ENCODE measurements at regions not wholly inside any gene's neighbourhood (a gene's known extent, or its start where the extent isn't known, plus 50 kb on each side); places are given as distances from the start of the nearest gene placed in this dataset.
A peak's percentile ranks its signal among the peaks of the same experiment; 100 is the strongest.

- DNase-seq = no peak
- Histone ChIP-seq H3K36me3 (no peaks in the 10 kb centered on the region), H3K27ac (no peak overlapping the region), H3K9me3 (no peaks in the 10 kb centered on the region), H3K4me3 (replicated peaks in 1 of 3) (no peak overlapping the region), H3K4me1 (no peaks in the 10 kb centered on the region), H3K27me3 (no peaks in the 10 kb centered on the region)
- WGBS, 2 donors = 86 to 89% methylated on average over 14 to 15 of the region's 15 CpGs
- TF ChIP-seq CTCF (IDR thresholded peaks at IDR 0.05) (no peak), POLR2A (IDR thresholded peaks at IDR 0.05) (no peak)
- intact Hi-C loops (cut with DNase I) = no loop called here
These were observed 72.7 kb downstream of the IER5 start for GRCh38 chr1:181160998-181161870.

GRCh38 chr1:181163662-181164061 lies 75.2 kb downstream of the IER5 start:
- no peaks in the 10 kb centered on the region for H3K9me3 ChIP-seq
- H3K4me1 ChIP-seq = no peaks in the 10 kb centered on the region
- no peak overlapping the region for H3K27ac ChIP-seq
- TF ChIP-seq CTCF (IDR thresholded peaks at IDR 0.05) = no peak
- no peak for TF ChIP-seq POLR2A (IDR thresholded peaks at IDR 0.05)
- no peaks in the 10 kb centered on the region for H3K27me3 ChIP-seq
- no peak overlapping the region for H3K4me3 ChIP-seq (replicated peaks in 1 of 3)
- intact Hi-C loops (cut with DNase I) = no loop called here
- H3K36me3 ChIP-seq = no peaks in the 10 kb centered on the region
- DNase-seq = no peak

GRCh38 chr1:181166377-181167196 lies 78.1 kb downstream of the IER5 start:
- TF ChIP-seq POLR2A (IDR thresholded peaks at IDR 0.05) = no peak
- TF ChIP-seq CTCF (IDR thresholded peaks at IDR 0.05) = peak; percentile 53 to 87 (median 79)
- Histone ChIP-seq H3K36me3 (no peaks in the 10 kb centered on the region), H3K9me3 (no peaks in the 10 kb centered on the region), H3K27me3 (no peaks in the 10 kb centered on the region), H3K4me3 (replicated peaks in 1 of 3) (no peak overlapping the region), H3K4me1 (no peaks in the 10 kb centered on the region), H3K27ac (no peak overlapping the region)
- 38 to 40% methylated on average over 14 of the region's 14 CpGs for WGBS, 2 donors
- intact Hi-C loops (cut with DNase I) = loop anchor here (5.0 kb wide), 1 partner anchor 284 kb away; no protein-coding TSS in a partner anchor
- DNase-seq = peak; percentile 67 to 68

- no peaks in the 10 kb centered on the region for H3K9me3 ChIP-seq
- 78 to 80% methylated on average over 8 of the region's 8 CpGs for WGBS, 2 donors
- no peak overlapping the region for H3K4me3 ChIP-seq (replicated peaks in 1 of 3)
- no peak overlapping the region for H3K27ac ChIP-seq
- no peaks in the 10 kb centered on the region for H3K36me3 ChIP-seq
- no peaks in the 10 kb centered on the region for H3K4me1 ChIP-seq
- no peak for DNase-seq
- no peaks in the 10 kb centered on the region for H3K27me3 ChIP-seq
- TF ChIP-seq POLR2A (IDR thresholded peaks at IDR 0.05) = no peak
- no peak for TF ChIP-seq CTCF (IDR thresholded peaks at IDR 0.05)
- intact Hi-C loops (cut with DNase I) = loop anchor here (5.0 kb wide), 1 partner anchor 287 kb away; no protein-coding TSS in a partner anchor
These were observed 80.9 kb downstream of the IER5 start for GRCh38 chr1:181169281-181169865.

Data from thyroid gland (tissue), 4 donors.